ENCODE measurements at regions not wholly inside any gene's neighbourhood (a gene's known extent, or its start where the extent isn't known, plus 50 kb on each side); places are given as distances from the start of the nearest gene placed in this dataset.

DNA sequence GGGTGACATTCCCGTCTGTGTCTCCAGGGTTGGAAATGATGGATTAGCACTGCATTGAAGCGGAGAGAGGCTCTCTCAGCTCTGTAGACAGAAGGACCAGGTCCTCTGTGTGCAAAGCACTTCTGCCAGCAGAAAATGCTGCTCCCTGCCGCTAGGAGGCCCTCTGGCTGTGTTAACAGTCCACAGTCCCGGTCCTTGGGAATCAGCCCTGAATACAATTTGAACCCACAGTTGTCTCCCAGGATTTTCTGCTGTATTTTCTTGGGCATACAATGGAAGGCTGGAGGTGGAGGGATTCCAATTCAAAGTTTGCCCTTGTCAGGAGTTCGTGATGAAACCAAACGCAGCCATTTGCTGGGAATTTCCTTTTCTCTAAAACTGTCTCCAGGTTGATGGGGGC is 205.2 kb downstream of the GLRX3 start:
- Mint-ChIP-seq H3K36me3 (ENCODE audit: insufficient read depth in 1 of 3, low read depth in 3 of 3) (no peaks in the 10 kb centered on the region), H3K4me1 (peaks cover 2 to 4% of the 10 kb centered on the region in 2 experiments; a peak in 1 of 4 replicates), H3K4me3 (no peak overlapping the region), H3K27ac (no peak overlapping the region), H3K27me3 (ENCODE audit: low read depth) (peaks cover 13% of the 10 kb centered on the region), H3K9me3 (peaks cover 0 to 3% of the 10 kb centered on the region in 2 experiments; a peak in 1 of 5 replicates)
- no peak overlapping the region for H3K14ac ChIP-seq (ENCODE audit: insufficient read depth, low read length)
- H3K27ac ChIP-seq (ENCODE audit: insufficient read length, low read depth, low read length) = no peak overlapping the region
- H3K23ac ChIP-seq (ENCODE audit: insufficient read length, low read depth, low read length) = no peak overlapping the region
- no peak overlapping the region for H2BK5ac ChIP-seq (ENCODE audit: insufficient read length, low read length)
- no peaks in the 10 kb centered on the region for H3K9me3 ChIP-seq (ENCODE audit: control insufficient read depth, low read depth, low read length)
- no peaks in the 10 kb centered on the region for H3K79me2 ChIP-seq (ENCODE audit: insufficient read depth, low read length)
- H4K5ac ChIP-seq (ENCODE audit: insufficient read length, low read depth, low read length) = no peak overlapping the region
- no peak overlapping the region for H2AFZ ChIP-seq (ENCODE audit: low read length)
- DNase-seq = peak; percentile 71
- no peak overlapping the region for H4K91ac ChIP-seq (ENCODE audit: insufficient read length, low read depth, low read length)
- H2BK20ac ChIP-seq (ENCODE audit: low read depth, low read length, poor library complexity, severe bottlenecking) = no peak overlapping the region
- no peaks in the 10 kb centered on the region for H3K79me1 ChIP-seq (ENCODE audit: insufficient read depth, low read depth, low read length, poor library complexity, severe bottlenecking)
- TF ChIP-seq, protein P1, sequence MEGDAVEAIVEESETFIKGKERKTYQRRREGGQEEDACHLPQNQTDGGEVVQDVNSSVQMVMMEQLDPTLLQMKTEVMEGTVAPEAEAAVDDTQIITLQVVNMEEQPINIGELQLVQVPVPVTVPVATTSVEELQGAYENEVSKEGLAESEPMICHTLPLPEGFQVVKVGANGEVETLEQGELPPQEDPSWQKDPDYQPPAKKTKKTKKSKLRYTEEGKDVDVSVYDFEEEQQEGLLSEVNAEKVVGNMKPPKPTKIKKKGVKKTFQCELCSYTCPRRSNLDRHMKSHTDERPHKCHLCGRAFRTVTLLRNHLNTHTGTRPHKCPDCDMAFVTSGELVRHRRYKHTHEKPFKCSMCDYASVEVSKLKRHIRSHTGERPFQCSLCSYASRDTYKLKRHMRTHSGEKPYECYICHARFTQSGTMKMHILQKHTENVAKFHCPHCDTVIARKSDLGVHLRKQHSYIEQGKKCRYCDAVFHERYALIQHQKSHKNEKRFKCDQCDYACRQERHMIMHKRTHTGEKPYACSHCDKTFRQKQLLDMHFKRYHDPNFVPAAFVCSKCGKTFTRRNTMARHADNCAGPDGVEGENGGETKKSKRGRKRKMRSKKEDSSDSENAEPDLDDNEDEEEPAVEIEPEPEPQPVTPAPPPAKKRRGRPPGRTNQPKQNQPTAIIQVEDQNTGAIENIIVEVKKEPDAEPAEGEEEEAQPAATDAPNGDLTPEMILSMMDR (conservative IDR thresholded peaks at IDR 0.05) = peak; percentile 91
- no peaks in the 10 kb centered on the region for H3K4me1 ChIP-seq (ENCODE audit: insufficient read depth, low read length)
- H2AK5ac ChIP-seq (ENCODE audit: insufficient read length, low read length) = no peak overlapping the region
- no peak overlapping the region for H3T11ph ChIP-seq (ENCODE audit: low read length)
- no peak overlapping the region for H2BK120ac ChIP-seq (ENCODE audit: low read depth, low read length, poor library complexity, severe bottlenecking)
- H4K20me1 ChIP-seq (ENCODE audit: control insufficient read depth, insufficient read depth, insufficient read length) = no peaks in the 10 kb centered on the region
- WGBS (ENCODE audit: extremely low coverage, insufficient read length, low lambda C conversion rate) = no CpG with 5 or more reads among the region's 6 CpGs
- no peak overlapping the region for H3K56ac ChIP-seq (ENCODE audit: insufficient read length, low read depth, low read length)
- no peaks in the 10 kb centered on the region for H3K23me2 ChIP-seq (ENCODE audit: insufficient read length, low read depth, low read length, poor library complexity, severe bottlenecking)
- H2BK12ac ChIP-seq (ENCODE audit: insufficient read length, low read depth, low read length) = no peak overlapping the region
- H4K8ac ChIP-seq (replicated peaks; ENCODE audit: insufficient read length, low read depth, low read length) = no peak overlapping the region
- no peak overlapping the region for H2BK15ac ChIP-seq (ENCODE audit: low read depth, low read length)
- no peaks in the 10 kb centered on the region for H3K27me3 ChIP-seq (ENCODE audit: insufficient read depth, low read length)
- H3K18ac ChIP-seq (ENCODE audit: insufficient read length, low read depth, low read length) = no peak overlapping the region
- no peak overlapping the region for H3K4me2 ChIP-seq (ENCODE audit: insufficient read depth, insufficient read length, low read length)
- no peak overlapping the region for H3K4ac ChIP-seq (ENCODE audit: low read depth, low read length)
- no peak overlapping the region for H3K9ac ChIP-seq (ENCODE audit: extremely low read depth, insufficient read length, low read length)

All from H9 (cell line).